ENCODE measurements at regions not wholly inside any gene's neighbourhood (a gene's known extent, or its start where the extent isn't known, plus 50 kb on each side); places are given as distances from the start of the nearest gene placed in this dataset.

DNA sequence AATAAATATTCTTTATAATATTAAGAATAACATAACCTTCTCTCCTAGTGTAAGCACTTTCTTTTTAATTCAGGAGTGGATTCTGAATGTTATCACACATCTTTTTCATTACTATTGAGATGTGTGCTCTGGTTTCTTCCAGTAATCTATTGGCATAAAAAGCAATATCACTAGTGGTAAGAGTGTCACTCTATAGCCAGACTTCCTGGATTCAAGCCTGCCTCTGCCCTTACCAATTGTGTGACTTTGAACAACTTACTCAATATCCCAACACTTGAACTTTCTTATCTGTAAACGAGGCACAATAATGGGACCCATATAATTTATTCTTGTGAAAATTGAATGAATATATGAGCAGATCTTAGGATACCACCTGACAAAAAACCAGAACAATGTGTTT is 71.0 kb downstream of the SEM1 start:
- DNase-seq (ENCODE audit: low read depth in 3 of 3) = no peak

DNA sequence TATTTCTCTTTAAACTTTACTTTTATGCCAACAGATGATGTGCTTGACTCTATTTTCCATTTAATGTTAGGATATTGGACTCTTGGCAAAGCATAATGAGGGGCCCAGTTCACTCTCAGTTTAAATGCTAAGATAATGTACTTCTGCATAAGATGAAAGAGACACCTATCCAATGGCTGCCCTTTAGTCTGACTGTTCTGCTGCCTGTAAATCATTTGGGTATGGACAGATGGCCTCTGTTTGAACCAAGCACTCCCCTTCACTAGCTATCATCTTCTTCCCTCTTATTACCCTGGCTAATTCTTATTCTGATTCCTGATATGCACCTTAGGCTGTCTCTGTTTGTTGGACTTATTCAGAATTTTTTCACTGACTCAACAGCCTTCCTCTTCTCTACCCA is 72.1 kb downstream of the SEM1 start:
- DNase-seq (ENCODE audit: low read depth in 3 of 3) = no peak

DNA sequence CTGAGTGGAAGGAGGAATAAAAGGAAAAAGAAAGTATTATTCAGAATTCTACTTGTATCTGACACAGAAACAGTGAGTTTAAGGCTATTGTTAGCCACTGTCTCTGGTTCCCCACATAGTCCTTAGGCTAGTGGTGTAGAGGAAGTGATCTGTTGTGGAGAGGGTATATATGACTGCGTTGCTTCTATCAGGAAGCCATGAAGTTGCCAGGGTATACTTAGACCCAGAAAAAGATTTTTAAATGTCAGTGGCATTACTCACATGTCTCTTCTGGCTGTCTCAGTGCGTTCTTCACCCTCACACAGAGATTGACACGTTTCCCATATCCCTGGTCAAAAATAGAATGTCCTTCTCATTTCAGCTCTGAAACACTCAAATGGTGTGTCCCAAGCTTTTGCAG is 72.7 kb downstream of the SEM1 start:
- DNase-seq (ENCODE audit: low read depth in 3 of 3) = no peak

DNA sequence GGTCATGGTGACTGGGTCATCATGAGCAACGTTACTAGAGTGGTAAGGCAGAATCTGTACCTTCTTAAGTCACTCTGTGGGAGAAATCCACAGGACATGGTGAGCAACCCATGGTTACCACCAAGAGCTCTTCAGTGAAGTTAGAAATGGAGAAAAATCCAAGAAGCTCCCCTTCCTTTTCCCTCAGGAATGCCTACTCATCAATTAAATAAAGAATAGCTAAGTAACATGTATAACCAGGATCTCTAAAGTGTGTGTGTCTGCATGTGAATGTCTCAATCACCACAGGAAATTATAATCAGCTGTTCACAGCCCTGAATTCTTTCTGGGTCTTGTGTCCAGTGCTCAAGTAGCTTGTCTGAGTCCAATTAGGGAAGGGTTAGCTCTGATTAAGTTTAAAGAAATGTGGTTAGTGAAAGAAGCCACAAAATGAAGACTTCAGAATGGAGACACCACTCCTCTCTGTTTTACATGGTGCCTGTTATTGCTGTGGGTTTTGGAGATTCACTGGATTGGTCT is 73.2 kb downstream of the SEM1 start:
- no peak for DNase-seq (ENCODE audit: low read depth in 3 of 3)

DNA sequence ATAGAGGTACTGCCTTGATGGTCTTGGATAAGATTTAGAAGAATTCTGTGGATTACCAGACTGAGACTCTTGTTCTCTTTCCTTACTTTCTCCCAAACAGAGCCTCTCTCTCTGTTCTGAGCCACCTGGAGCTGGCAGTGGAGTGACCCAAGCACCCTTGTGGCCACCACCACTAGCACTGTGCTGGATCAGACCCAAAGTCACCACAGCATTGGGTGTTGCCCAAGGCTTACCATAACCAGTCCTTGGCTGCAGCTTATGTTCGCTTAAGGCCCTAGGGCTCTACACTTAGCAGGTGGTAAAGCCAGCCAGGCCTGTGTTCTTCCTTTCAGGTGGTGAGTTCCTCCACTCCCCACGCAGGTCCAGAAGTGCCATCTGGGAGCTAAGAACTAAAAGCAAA is 79.8 kb downstream of the SEM1 start:
- DNase-seq (ENCODE audit: low read depth in 3 of 3) = no peak

DNA sequence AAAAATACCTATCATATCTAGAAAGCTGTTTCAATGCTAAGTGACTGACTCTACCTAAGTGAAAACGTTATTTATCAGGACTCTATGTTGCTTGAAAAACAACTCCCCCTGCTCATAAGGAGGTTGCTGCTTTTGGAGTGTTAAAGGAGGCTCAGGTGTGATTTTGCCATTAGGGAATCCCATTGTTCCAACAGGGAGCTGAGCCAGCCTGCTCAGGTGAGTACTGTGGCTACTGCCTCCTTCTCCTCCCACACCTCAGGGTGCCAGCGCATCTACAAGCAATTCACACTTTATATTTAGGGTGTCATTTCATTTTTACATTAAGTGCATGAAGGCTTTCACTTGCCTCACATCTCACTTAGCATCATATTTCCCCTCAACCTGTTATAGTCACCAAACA is 84.7 kb downstream of the SEM1 start:
- no peak for DNase-seq (ENCODE audit: low read depth in 3 of 3)

DNA sequence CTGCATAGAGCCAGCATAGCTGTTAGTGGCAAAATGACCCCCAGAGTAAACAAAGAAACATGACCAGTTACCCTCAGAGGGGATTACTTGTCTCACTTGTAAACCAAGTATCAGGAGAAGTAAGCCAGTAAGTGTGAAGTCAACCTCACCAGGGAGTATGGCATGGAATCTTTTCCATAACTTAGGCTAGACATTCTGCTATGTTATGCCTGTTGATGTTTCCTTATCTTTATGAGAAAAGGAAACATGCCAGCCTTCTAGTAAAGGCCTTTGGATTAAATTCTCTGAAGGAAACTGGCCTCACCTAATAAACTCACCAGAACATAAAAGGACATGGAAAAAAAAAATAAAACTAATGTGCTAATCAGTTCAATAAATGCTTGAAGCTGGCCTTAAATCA is 87.7 kb downstream of the SEM1 start:
- DNase-seq (ENCODE audit: low read depth in 3 of 3) = no peak

DNA sequence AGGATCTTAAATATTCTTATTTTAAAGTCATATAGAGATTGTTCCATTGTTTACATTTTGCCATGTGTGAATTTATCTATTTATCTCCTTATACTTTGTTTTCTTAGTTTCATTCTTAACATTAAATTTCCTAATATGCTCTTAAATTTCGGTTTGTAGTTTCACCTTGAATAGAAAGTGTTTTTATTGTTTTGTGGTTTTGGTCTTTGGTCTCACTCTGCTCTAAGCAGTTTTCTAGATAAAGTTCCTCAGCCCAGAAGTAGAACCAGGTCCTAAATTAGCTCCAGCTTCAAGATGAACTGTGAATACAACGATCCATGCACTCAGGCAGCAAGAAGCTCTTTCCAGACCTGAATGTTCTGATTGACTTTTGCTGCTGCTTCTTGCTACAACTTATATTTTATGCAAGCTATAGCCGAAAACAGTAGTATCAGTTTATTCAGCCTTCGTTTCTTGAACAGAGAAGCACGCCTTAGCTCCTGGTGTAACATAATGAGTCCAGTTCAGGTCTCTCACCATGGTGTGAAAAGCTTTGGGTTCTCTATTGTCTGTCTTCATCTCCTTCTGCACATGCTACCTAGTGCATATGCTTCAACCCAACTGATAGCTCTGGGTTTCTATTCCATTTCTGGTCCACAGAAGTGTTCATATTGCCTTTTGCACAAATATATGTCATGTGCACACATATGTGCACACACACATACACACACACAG is 95.3 kb downstream of the SEM1 start:
- no peak for DNase-seq (ENCODE audit: low read depth in 3 of 3)

DNA sequence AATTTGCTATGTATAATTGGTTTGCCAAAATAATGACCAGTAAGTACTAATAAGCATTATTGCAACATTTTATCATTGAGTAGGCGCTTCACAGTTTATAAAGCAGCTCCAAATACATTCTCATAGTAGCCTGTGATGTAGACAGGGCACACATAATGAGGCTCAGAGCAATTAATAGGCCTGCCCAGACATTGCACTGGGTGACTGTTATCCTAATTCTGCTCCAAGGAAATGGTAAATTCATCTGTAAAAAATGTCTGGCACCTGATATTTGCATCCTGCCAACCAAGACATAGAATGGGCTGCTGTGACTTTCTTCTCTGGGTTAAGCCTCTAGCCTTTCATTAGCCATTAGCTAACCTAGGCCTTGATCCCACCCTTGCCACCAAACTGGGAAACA is 97.6 kb downstream of the SEM1 start:
- no peak for DNase-seq (ENCODE audit: low read depth in 3 of 3)

DNA sequence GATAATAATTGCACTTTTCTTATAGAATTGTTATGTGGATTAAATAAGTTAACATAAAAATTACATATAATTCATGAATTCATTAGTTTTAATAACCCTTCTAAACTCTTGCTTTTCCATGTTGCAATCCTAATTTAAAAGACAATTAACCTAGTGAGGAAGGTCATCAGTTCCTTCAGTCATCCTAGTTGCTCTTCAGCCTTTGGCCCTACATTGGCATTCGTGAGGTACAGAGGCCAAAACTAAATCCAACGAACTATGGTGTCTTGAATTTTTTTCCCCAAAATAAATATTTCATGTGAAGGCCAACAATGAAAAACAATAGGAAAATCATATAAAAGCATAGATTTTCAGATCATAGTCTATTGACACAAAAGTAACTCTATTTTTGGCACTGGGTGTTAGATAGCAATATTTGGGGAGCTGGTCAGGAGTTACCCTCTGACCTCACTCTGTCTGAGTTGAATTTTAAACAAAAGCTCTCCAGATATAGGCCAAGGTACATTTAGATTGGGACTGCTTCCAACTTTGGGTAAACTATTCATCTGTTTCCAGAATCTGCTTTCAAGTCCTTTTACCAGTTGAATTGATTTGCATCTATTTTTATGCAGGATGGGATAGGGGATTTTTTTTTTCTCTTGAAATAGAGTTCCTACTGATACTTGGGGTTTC is 104.5 kb downstream of the SEM1 start:
- no peak for DNase-seq (ENCODE audit: low read depth in 3 of 3)

DNA sequence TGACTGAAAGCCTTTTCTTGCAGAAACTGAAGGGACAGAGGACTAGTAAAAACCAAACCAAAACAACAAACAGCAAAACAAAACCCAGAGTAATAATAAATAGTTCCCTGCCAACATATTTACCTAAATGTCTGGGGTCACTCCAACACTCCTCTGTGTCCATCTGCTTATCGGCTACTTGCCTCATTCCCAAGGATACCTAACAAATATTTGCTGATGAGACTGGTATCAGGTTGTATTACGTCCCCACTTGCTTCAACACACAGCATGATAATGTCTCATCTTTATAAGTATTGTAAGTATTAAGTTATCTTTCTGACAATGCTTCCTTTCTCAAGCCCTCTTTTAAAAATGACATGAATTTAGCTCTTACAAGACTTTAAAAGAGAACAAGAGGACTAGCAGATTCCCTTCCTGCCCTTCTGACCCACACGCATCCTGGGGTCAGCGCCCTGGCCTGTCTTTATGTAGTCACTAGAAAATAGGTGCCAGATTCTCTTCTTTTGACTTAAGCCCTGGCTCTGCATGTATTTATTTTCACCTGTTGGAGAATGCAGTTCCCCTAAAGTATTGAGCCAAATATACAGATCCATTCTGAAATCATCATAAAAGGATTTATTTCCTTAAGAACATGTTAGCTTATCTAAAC is 110.2 kb downstream of the SEM1 start:
- DNase-seq (ENCODE audit: low read depth in 3 of 3) = no peak

DNA sequence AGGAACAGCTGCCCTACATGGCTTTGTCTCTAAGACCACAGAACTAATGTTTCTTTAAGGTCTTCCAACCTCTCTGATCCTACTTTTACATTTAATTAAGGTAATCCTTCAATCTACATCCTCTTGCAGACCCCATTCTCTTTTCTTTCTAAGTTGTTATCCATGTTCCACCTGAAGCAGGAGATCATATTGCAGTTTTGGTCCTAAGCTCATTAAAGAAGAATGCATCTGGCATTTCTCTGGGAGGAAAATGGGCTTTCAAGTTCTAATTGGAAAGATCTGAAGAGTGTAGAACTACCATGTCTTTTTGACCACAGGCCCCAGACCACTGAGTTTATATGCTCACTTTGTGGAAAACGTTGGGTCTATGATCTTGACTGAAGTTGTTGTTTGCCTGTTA is 111.2 kb downstream of the SEM1 start:
- no peak for DNase-seq (ENCODE audit: low read depth in 3 of 3)

DNA sequence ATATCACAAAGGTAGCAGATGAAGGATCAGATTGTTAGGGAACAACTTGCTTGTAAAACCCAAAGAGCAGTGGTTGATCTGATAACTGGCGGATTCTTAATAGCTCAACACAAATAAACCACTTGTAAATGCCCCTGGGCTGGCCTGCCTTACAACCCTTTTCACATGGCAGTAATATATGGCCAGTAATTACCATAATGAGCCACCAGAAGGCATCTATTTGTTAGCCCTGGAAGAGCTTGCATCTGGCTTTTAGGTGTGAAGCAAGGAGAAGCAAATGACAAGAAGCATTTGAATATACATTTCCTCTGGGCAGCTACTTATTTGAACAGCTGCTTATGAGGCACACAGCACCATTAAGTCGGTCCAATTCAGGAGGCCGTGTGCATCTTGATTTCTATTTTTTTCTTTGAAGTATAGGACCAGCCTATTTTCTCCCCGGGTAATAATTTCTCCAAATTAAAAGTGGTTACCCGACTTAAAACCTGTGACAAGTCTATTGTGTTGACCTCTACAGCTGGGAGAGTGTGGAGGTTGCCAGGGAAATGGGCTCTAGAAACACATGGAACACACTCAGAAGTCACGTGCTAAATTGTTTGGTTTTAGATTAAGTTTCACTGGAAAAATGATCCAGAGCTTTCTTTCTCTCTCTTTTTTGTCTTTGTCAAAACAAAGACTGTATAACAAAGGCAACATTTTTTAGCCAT is 113.4 kb downstream of the SEM1 start:
- no peak for DNase-seq (ENCODE audit: low read depth in 3 of 3)

DNA sequence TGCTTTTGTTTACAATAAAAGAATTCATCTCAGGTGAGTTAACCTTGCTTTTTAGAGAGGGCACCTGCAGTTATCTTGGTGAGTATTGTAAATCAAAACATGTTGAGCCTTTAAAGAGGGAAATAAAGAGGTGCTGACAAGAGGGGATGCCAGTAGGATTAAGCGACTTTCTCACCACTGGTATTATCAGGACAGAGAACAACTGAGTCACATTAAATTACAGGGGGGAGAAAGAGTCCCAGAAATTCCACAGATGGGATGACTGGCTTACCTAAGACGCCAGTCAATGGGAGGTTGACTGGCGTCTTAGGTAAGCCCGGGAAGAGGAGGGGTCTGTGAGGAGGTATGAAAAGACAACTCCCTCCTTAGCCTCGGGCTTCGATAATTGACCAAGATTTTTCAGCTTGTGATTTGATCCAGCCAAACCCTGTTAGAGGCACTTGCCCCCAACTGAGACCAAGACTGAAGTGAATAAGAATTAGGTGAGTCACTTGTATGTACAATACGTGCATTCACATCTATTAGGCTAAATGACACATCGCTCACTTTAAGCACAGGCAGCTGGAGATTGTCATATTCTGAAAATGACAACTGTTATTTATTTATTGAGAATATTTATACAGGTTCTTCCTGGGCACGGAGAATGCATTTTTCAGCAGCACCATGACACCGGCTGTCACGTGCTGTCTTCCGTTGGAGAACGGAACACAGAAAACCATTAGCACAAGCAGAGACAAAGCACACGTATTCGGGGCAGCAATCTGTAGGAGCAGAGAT is 117.6 kb downstream of the SEM1 start:
- DNase-seq (ENCODE audit: low read depth in 3 of 3) = no peak

DNA sequence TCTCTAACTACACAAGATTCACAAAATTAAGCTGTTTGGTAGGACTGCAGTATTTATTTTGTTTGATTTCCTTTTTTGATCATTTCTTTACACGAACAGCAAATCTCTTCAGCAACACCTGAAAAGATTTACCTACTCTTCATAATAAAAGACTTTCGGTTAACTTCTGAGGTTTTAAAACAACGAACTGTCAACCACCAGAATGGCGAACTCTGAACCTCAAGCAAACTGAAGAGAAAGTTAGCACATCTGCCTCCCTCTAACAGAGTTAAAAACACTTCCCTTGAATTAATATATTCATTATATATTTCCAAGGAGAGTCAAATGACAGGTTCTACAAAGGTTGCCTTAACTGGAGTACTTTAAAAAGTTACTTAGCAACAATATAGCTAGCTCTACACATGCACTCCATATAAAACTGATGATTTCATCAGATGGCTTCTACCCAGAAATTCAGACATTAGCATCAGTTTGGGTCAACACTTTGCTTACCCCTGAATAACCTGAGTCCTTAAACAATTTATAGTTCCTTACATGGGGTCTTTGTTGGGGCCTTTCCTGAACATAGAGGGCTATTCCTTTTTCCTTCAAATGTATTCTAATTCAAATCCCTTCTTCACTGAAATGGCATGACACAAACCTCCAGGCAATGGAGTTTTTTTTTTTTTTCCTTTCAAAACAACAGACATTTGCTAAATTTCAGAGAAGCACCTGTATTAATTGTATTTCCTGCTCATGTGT is 118.3 kb downstream of the SEM1 start:
- DNase-seq (ENCODE audit: low read depth in 3 of 3) = no peak

DNA sequence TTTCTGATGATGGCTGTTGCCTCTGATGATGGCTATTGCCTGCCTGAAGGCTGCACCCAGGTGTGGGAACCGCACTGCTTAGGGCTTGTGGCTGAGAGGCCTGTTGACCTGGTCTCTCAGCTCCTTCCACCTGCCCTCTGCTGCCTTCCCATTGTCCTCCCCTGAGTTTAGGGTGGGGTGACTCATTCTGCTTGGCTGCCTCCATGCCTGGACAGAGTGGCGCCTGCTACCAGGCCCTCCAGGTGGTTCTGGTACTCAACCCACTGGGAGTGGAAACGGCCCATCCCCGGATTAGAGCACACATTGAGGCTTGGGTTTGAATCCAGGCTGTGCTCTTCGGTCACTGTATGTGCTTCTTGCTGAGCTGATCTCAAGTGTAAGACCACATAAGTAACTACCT is 120.6 kb downstream of the SEM1 start:
- no peak for DNase-seq (ENCODE audit: low read depth in 3 of 3)

DNA sequence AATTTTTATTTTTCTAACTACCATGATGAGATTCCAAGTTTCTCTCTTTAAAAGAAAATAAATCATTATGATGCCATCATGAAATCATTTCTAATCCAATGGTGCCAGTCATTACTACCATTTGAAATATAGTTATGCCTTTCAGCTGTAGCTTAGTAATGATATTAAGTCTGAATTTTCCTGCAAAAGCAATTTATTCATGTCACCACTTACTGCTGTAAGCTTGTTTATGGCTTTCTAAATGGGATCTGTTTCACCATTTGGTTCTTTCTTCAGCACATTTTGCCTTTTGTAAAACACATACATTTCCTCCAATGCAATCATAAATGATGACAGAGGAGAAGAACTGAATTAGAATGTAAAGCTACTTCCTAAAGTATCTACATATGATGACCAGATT is 130.5 kb downstream of the SEM1 start:
- DNase-seq (ENCODE audit: low read depth in 3 of 3) = no peak

DNA sequence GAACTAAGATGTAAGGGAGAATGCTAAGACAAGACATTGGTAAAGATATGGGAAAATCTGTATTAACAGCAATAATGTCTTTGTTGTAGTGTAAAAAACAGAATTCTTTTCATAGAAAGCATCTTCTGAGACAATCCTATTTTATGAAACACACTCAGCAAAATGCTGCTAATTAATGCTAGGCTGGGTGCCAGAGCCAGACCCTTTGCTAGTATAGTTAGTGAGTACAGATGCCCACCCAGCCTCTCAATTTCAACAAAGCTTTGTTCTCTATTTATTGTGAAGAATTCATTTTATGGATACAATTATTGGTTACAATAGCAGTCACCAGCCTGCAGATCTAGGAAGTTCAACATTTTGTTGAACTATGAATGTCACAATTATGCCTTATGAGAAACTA is 131.0 kb downstream of the SEM1 start:
- no peak for DNase-seq (ENCODE audit: low read depth in 3 of 3)

DNA sequence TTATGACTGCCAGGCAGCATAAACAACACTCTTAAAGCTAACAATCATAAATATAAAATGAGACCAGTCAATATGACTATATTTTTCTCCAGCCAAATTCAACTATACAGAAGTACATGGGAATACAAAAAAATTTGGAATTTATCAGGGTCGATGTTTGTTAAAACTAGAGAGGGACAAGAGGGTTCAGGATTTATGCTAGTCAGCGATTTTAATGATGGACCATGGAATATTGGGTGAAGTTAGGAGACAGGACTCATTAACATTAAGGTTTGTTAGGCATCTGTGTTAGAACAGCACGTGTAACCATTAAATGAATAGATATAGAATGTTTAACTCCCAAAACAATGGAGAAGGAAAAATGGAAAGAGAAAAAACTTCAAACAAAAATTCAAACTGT is 146.2 kb downstream of the SEM1 start:
- no peak for DNase-seq (ENCODE audit: low read depth in 3 of 3)

DNA sequence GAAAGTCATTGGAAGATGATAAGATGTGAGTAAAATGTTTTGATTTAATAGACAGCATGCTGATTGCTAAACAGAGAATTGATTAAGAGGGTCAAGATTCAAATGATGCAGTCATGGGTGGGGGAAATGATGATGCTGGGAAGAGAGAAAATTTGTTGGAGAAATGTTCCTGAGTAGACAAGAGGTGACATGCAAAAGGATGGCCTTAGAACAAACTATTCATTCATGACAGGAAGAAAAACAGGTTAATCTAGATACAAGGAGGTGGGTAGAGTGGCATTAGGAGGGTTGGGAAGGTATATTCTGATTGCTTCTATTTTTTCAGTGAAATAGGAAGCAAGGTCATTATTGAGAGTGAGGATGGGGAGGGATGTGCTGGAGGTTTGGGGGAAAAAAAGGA is 146.7 kb downstream of the SEM1 start:
- no peak for DNase-seq (ENCODE audit: low read depth in 3 of 3)

DNA sequence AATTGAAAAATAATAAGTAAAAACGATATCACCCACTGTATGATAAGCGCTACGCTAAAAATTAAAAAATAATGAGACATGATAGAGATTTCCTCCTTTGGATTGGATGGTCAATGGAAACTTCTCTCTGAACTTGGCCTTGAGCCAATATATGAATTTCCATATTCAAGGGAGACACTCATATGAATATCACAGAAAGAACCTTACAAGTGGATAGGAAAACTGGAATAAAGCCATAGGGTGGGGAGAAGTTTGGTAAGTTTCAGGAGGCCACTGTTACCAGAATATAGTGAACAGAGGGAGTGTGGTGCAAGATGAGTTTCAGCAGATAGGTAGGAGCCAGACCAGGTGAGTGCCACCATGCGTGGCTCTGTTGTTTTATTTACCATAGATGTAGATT is 147.2 kb downstream of the SEM1 start:
- DNase-seq (ENCODE audit: low read depth in 3 of 3) = no peak
